Effector memory CD4-positive, alpha-beta T cell (primary cell): ENCODE measurements at regions not wholly inside any gene's neighbourhood (a gene's known extent, or its start where the extent isn't known, plus 50 kb on each side); places are given as distances from the start of the nearest gene placed in this dataset.

Experiments used
- DNase-seq, 3 donors: peaks; one replicate each; pipeline ENCODE4 v3.0.0-alpha.2; 2020
- H3K27ac ChIP-seq: 2 replicates; pipeline ENCODE4 v1.7.0; 2013; ENCODE audit warnings: mild to moderate bottlenecking, low read length, moderate library complexity; ENCODE audit not compliant: insufficient read depth, poor library complexity, severe bottlenecking
- H3K27me3 ChIP-seq: replicated peaks from 2 replicates; pipeline ENCODE4 v1.7.0; 2013; ENCODE audit warnings: mild to moderate bottlenecking, low read length; ENCODE audit not compliant: insufficient read depth, control insufficient read depth, poor library complexity, severe bottlenecking
- H3K36me3 ChIP-seq: 2 replicates; pipeline ENCODE4 v1.7.0; 2013; ENCODE audit warnings: mild to moderate bottlenecking, low read length, moderate library complexity; ENCODE audit not compliant: control insufficient read depth, insufficient read depth
- H3K4me1 ChIP-seq: 2 replicates; pipeline ENCODE4 v1.7.0; 2013; ENCODE audit warnings: low read length, mild to moderate bottlenecking; ENCODE audit not compliant: control insufficient read depth, insufficient read depth, poor library complexity, severe bottlenecking
- H3K4me3 ChIP-seq: 2 replicates; pipeline ENCODE4 v1.7.0; 2013; ENCODE audit warnings: low read length, low read depth, mild to moderate bottlenecking; ENCODE audit not compliant: insufficient read depth, poor library complexity, severe bottlenecking
- H3K9me3 ChIP-seq: 2 replicates; pipeline ENCODE4 v1.7.0; 2013; ENCODE audit warnings: mild to moderate bottlenecking, low read length, moderate library complexity; ENCODE audit not compliant: control insufficient read depth

- peaks cover 3% of the 10 kb centered on the region for H3K4me1 ChIP-seq
- no peaks in the 10 kb centered on the region for H3K9me3 ChIP-seq
- no peak overlapping the region for H3K4me3 ChIP-seq
- H3K27ac ChIP-seq: no peak overlapping the region
- no peaks in the 10 kb centered on the region for H3K27me3 ChIP-seq
- no peak for DNase-seq
- no peaks in the 10 kb centered on the region for H3K36me3 ChIP-seq
Observed at GRCh38 chr20:50287512-50287911, 96.9 kb downstream of the CEBPB start.

DNA sequence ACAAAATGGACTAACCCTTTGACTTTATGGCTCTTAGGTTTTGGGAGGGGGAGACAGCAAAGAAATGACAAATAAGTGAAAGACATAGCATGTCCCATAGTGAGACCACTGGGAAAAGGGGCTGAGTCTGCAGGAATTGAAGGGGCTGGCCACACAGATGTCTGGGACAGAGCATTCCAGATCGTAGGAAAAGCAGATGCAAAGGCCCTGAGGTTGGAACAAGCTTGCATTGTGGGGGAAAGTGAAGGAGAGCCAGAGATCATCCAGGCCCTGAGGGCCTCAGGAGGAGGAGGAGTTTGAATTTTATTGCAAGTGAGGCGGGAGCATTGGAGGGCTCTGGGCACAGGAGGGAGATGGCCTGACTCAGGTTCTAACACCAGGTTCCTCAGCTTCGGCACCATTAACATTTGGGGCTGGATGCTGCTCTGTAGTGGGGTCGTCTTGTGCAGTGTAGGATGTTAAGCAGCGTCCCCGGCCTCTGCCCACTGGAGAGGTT is 97.5 kb downstream of the CEBPB start:
- Histone ChIP-seq H3K4me1 (peaks cover 3% of the 10 kb centered on the region), H3K27ac (no peak overlapping the region), H3K4me3 (no peak overlapping the region), H3K27me3 (no peaks in the 10 kb centered on the region), H3K36me3 (no peaks in the 10 kb centered on the region), H3K9me3 (no peaks in the 10 kb centered on the region)
- no peak for DNase-seq

DNA sequence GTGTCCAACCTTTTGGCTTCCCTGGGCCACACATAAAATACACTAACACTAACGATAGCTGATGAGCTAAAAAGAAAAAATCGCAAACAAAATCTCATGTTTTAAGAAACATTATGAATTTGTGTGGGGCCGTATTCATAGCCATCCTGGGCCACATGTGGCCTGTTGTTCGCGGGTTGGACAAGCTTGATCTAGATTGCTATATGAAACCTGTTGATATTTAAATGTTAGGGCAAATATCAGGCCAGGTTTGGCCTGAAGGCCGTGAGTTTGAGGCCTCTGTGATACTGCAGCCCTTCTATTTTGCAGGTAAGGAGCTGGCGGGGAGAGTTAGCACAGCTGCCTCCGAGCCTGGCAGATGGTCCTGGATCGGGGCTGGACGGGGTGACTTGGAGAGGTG is 99.0 kb downstream of the CEBPB start:
- no peak for DNase-seq
- Histone ChIP-seq H3K4me3 (no peak overlapping the region), H3K4me1 (peaks cover 3% of the 10 kb centered on the region), H3K36me3 (no peaks in the 10 kb centered on the region), H3K9me3 (no peaks in the 10 kb centered on the region), H3K27me3 (no peaks in the 10 kb centered on the region), H3K27ac (no peak overlapping the region)

DNA sequence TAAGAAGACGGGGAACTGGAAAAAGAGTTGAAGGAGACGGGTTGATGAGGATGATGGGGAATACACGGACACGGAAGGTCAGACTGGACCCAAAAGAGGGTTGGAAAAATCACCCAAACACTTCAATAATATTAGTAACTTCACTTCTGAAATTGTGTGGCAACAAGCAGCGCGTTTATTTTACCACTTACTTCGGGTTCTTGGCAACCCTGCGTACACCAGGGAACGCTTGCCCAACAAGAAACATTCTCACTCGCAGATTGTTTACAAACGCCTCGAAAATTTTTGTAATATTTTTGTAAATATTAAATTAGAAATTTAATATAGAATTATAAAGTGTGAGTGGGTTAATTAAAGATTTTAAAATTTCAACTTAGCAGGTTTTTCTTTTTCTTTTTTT is 99.5 kb downstream of the CEBPB start:
- Histone ChIP-seq H3K27me3 (no peaks in the 10 kb centered on the region), H3K4me3 (no peak overlapping the region), H3K9me3 (no peaks in the 10 kb centered on the region), H3K27ac (no peak overlapping the region), H3K4me1 (peaks cover 2% of the 10 kb centered on the region), H3K36me3 (no peaks in the 10 kb centered on the region)
- DNase-seq: no peak

DNA sequence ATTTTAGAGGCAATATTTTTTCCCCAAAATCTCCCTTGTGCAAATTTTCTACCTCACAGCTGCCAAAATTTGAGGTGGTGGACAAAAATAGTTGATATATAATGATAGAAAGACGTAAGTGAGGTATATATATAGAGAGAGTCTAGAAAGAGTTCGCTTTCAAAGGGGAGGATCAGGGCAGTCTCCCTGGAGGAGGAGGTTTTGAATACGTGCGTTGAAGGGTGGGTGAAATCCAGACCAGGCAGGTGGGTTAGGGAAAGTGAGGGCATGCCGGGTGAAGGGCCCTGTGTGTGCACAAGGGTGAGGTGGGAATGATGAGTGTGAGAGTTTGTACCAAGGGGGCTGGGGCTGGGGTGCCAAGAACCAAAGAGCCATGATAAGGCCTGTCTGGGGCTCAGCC is 100.2 kb downstream of the CEBPB start:
- DNase-seq: no peak
- Histone ChIP-seq H3K4me1 (no peaks in the 10 kb centered on the region), H3K27ac (no peak overlapping the region)

GRCh38 chr20:50291254-50292078 is 100.8 kb downstream of the CEBPB start:
- Histone ChIP-seq H3K4me3 (no peak overlapping the region), H3K27ac (no peak overlapping the region), H3K27me3 (no peaks in the 10 kb centered on the region), H3K36me3 (no peaks in the 10 kb centered on the region), H3K9me3 (no peaks in the 10 kb centered on the region), H3K4me1 (no peaks in the 10 kb centered on the region)
- no peak for DNase-seq

More for the DNA sequence above, 100.2 kb downstream of the CEBPB start:
- H3K9me3 ChIP-seq: no peaks in the 10 kb centered on the region
- H3K4me3 ChIP-seq: no peak overlapping the region
- no peaks in the 10 kb centered on the region for H3K27me3 ChIP-seq
- H3K36me3 ChIP-seq: no peaks in the 10 kb centered on the region

- H3K9me3 ChIP-seq: no peaks in the 10 kb centered on the region
- no peak overlapping the region for H3K27ac ChIP-seq
- H3K27me3 ChIP-seq: no peaks in the 10 kb centered on the region
- no peaks in the 10 kb centered on the region for H3K36me3 ChIP-seq
- DNase-seq: no peak
- H3K4me1 ChIP-seq: no peaks in the 10 kb centered on the region
- no peak overlapping the region for H3K4me3 ChIP-seq
Observed at GRCh38 chr20:50292079-50292590, 101.5 kb downstream of the CEBPB start.

DNA sequence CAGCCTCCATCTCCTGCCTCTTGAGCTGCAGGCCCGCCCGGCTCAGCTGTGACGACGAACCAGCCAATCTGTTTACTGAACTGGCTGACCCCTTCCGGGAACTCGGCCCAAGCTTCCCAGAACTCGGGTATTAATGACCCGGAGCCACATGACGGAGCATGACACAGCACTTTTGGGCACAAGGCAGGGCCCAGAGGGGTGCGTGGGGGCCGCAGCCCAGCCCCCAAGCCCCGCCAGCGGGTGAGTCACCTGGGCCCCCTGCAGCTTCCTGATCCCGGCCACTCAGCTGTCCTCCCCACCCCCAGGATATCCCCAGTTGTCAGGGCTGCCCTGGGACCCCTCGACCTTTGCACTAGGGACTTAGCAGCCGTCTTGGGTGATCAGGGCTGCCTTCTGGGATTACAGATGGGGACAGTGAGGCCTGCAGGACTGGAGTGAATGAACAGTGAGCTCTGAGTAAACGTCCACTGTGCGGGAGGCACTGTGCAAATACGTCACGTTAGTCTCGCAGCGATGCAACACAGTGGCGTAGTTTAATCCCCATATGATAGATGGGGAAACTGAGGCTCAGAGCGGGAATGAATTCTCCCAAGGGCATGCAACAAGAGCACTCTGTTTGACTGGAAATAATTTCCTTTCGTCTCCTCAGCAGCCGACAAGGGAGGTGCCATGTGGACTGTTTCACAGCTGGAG is 102.1 kb downstream of the CEBPB start:
- Histone ChIP-seq H3K4me1 (no peaks in the 10 kb centered on the region), H3K4me3 (no peak overlapping the region), H3K36me3 (no peaks in the 10 kb centered on the region), H3K27ac (no peak overlapping the region), H3K27me3 (no peaks in the 10 kb centered on the region), H3K9me3 (no peaks in the 10 kb centered on the region)
- DNase-seq: no peak

DNA sequence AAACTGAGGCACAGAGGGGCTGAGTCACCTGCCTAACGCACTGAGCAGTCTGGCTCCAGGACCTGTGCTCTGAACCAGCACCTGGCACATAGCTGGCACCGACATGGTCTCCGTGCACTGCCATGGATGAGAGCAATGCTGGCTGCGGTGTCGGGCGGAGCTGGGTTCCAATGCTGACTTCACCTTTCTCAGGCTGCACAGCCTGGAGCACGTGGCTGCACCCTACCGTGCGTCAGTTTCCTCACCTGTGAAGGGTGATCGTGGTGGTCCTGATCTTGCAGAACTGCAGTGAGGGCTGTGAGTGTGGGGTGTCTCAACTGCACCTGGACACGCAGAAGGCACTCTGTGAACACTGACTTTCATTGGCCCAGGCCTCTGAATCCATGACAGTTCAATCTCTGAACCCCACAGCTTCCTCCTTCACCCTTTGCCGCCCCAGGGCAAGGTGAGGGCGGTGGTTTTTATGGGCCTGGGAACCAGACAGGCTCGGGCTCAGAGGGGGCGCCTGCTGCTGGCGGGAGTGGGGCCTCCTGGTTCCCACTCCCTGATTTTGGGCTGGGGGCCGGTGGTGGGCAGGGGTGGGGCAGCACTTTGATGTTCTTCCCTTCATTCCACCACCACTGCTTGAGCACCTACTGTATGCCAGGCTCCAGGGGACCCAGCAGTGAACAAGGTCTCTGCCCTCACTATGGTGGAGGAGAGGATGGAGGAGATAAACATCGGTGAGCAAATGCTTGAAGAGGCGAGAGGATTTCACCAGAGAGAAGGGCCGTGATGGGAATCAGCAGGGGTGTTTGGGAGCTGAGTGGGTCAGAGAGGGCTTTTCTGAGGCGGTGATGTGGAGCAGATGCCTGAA is 102.9 kb downstream of the CEBPB start:
- no peaks in the 10 kb centered on the region for H3K9me3 ChIP-seq
- H3K36me3 ChIP-seq: no peaks in the 10 kb centered on the region
- H3K4me1 ChIP-seq: no peaks in the 10 kb centered on the region
- H3K4me3 ChIP-seq: no peak overlapping the region
- H3K27ac ChIP-seq: no peak overlapping the region
- no peak for DNase-seq
- H3K27me3 ChIP-seq: no peaks in the 10 kb centered on the region
